H1 (cell line): ENCODE measurements at regions not wholly inside any gene's neighbourhood (a gene's known extent, or its start where the extent isn't known, plus 50 kb on each side); places are given as distances from the start of the nearest gene placed in this dataset.

Experiments
- CTCF ChIA-PET: fragments of 300-600 bp; sonication (Branson Sonifier 250); formaldehyde crosslinking; loops from one replicate; lab custom pipeline; 2021; ENCODE audit not compliant: partially characterized antibody; lab: Charles Lee
- POLR2A ChIA-PET: fragments of 300-600 bp; sonication (Branson Sonifier 250); formaldehyde crosslinking; loops from one replicate; lab custom pipeline; 2021; ENCODE audit warnings: inconsistent platforms; ENCODE audit not compliant: partially characterized antibody; lab: Charles Lee
- DNase-seq, 2 experiments: peaks; one replicate each; pipeline versions ENCODE4 v3.0.0 to v3.0.0-alpha.2; 2010 to 2022; ENCODE audit warnings: low spot score in 2 of 2, low read depth in 1 of 2, mixed read lengths in 1 of 2
- FAIRE-seq: peaks from 2 replicates; lab custom pipeline; 2011; peaks lifted over from hg19 to GRCh38; lab: Jason Lieb, UNC
- H2AFZ ChIP-seq: 2 replicates; pipeline ENCODE4 v1.8.1; 2012; ENCODE audit warnings: low read length, inconsistent platforms
- H2AK5ac ChIP-seq: 2 replicates; pipeline ENCODE4 v1.6.1; 2013; ENCODE audit warnings: low read depth, low read length
- H2BK120ac ChIP-seq: replicated peaks from 2 replicates; pipeline ENCODE3; 2013; ENCODE audit warnings: low read depth, low read length, inconsistent platforms
- H2BK12ac ChIP-seq: 2 replicates; pipeline ENCODE4 v1.6.1; 2013; ENCODE audit warnings: low read depth, low read length
- H2BK15ac ChIP-seq: 2 replicates; pipeline ENCODE4 v1.6.1; 2013; ENCODE audit warnings: low read length
- H2BK20ac ChIP-seq: 2 replicates; pipeline ENCODE4 v1.6.1; 2013; ENCODE audit warnings: low read length
- H2BK5ac ChIP-seq: 2 replicates; pipeline ENCODE4 v1.6.1; 2013; ENCODE audit warnings: low read depth, low read length
- H3K14ac ChIP-seq: 2 replicates; pipeline ENCODE4 v1.6.1; 2013; ENCODE audit warnings: inconsistent platforms; ENCODE audit not compliant: insufficient read length
- H3K18ac ChIP-seq: 2 replicates; pipeline ENCODE4 v1.6.1; 2013; ENCODE audit warnings: low read length; ENCODE audit errors: extremely low read depth
- H3K23ac ChIP-seq: 2 replicates; pipeline ENCODE4 v1.6.1; 2013; ENCODE audit warnings: inconsistent platforms; ENCODE audit not compliant: insufficient read length
- H3K23me2 ChIP-seq: 2 replicates; pipeline ENCODE4 v1.6.1; 2013; ENCODE audit warnings: low read depth, low read length
- H3K27ac ChIP-seq: 2 replicates; pipeline ENCODE4 v1.6.1; 2011; ENCODE audit warnings: low read depth, low read length, inconsistent platforms
- H3K27me3 ChIP-seq, 4 experiments: replicated peaks in 1 of 4; 1 replicate in 1 of 4; 2 replicates in 3 of 4; pipeline versions ENCODE4 v1.6.1 to v1.8.1; 2011 to 2013; ENCODE audit warnings: low read length in 3 of 4, mild to moderate bottlenecking in 3 of 4, inconsistent platforms in 2 of 4, mixed read lengths in 2 of 4, moderate library complexity in 1 of 4; ENCODE audit not compliant: control insufficient read depth in 3 of 4, insufficient read depth in 3 of 4; ENCODE audit errors: extremely low read depth in 1 of 4
- H3K36me3 ChIP-seq, 4 experiments: 2 replicates each; pipeline versions ENCODE4 v1.6.1 to v1.8.1; 2011 to 2013; ENCODE audit warnings: mild to moderate bottlenecking in 4 of 4, low read length in 3 of 4, moderate library complexity in 2 of 4, control low read depth in 1 of 4, inconsistent platforms in 1 of 4; ENCODE audit not compliant: insufficient read depth in 4 of 4, control insufficient read depth in 2 of 4
- H3K4ac ChIP-seq: replicated peaks from 2 replicates; pipeline ENCODE3; 2013; ENCODE audit warnings: low read length, low read depth, mixed read lengths, inconsistent platforms; ENCODE audit not compliant: insufficient read length
- H3K4me1 ChIP-seq, 4 experiments: replicated peaks in 1 of 4; 1 replicate in 1 of 4; 2 replicates in 3 of 4; pipeline versions ENCODE4 v1.6.1 to v1.8.1; 2011 to 2013; ENCODE audit warnings: low read length in 3 of 4, inconsistent platforms in 2 of 4, mixed read lengths in 1 of 4; ENCODE audit not compliant: insufficient read depth in 4 of 4, control insufficient read depth in 3 of 4
- H3K4me2 ChIP-seq, 2 experiments: 2 replicates each; pipeline versions ENCODE4 v1.6.1 to v1.8.1; 2011 to 2013; ENCODE audit warnings: low read depth in 2 of 2, low read length in 2 of 2, control low read depth in 1 of 2, inconsistent platforms in 1 of 2, mild to moderate bottlenecking in 1 of 2; ENCODE audit not compliant: insufficient read depth in 1 of 2
- H3K4me3 ChIP-seq, 4 experiments: fragments of 200-600, 300-600 bp in 1 of 4; sonication (generic), shearing (Covaris generic), sonication (Bioruptor Twin) in 1 of 4; 2 replicates each; pipeline versions ENCODE4 v1.5.1 to v1.8.1; 2011 to 2016; ENCODE audit warnings: low read length in 4 of 4, low read depth in 3 of 4, control low read depth in 2 of 4, inconsistent platforms in 2 of 4, mild to moderate bottlenecking in 2 of 4, mixed read lengths in 1 of 4, moderate library complexity in 1 of 4; ENCODE audit not compliant: insufficient read depth in 2 of 4; ENCODE audit errors: extremely low read depth in 1 of 4
- H3K56ac ChIP-seq: replicated peaks from 2 replicates; pipeline ENCODE3; 2013; ENCODE audit warnings: low read depth, mild to moderate bottlenecking, mixed read lengths, low read length, inconsistent platforms; ENCODE audit not compliant: insufficient read length
- H3K79me1 ChIP-seq: 2 replicates; pipeline ENCODE4 v1.6.1; 2013; ENCODE audit warnings: low read depth, low read length, control low read depth
- H3K79me2 ChIP-seq, 2 experiments: 2 replicates each; pipeline versions ENCODE4 v1.6.1 to v1.8.1; 2012 to 2013; ENCODE audit warnings: low read length in 2 of 2, mild to moderate bottlenecking in 2 of 2, inconsistent platforms in 1 of 2; ENCODE audit not compliant: insufficient read depth in 2 of 2, control insufficient read depth in 1 of 2
- H3K9ac ChIP-seq, 4 experiments: replicated peaks in 1 of 4; 1 replicate in 1 of 4; 2 replicates in 3 of 4; pipeline versions ENCODE4 v1.6.1 to v1.8.1; 2011 to 2013; ENCODE audit warnings: low read depth in 3 of 4, low read length in 3 of 4, control low read depth in 2 of 4, mild to moderate bottlenecking in 2 of 4, moderate library complexity in 2 of 4, inconsistent platforms in 1 of 4; ENCODE audit errors: extremely low read depth in 1 of 4
- H3K9me3 ChIP-seq, 2 experiments: 2 replicates each; pipeline versions ENCODE4 v1.6.1 to v1.8.1; 2012 to 2013; ENCODE audit warnings: mild to moderate bottlenecking in 2 of 2, moderate library complexity in 2 of 2, control low read depth in 1 of 2, inconsistent platforms in 1 of 2, low read depth in 1 of 2, low read length in 1 of 2, mixed read lengths in 1 of 2; ENCODE audit not compliant: insufficient read depth in 2 of 2
- H4K20me1 ChIP-seq, 2 experiments: replicated peaks in 1 of 2; 2 replicates each; pipeline versions ENCODE3 to v1.8.1; 2011 to 2013; ENCODE audit warnings: inconsistent platforms in 2 of 2, low read length in 2 of 2, mild to moderate bottlenecking in 1 of 2; ENCODE audit not compliant: insufficient read depth in 2 of 2, control insufficient read depth in 1 of 2
- H4K5ac ChIP-seq: 2 replicates; pipeline ENCODE4 v1.6.1; 2013; ENCODE audit warnings: low read length, low read depth, mixed read lengths, inconsistent platforms; ENCODE audit not compliant: insufficient read length
- H4K8ac ChIP-seq: 2 replicates; pipeline ENCODE4 v1.8.0; 2013; ENCODE audit warnings: mild to moderate bottlenecking, moderate library complexity, low read length, inconsistent platforms; ENCODE audit not compliant: insufficient read depth; ENCODE audit errors: extremely low read depth
- H4K91ac ChIP-seq: replicated peaks from 2 replicates; pipeline ENCODE3; 2013; ENCODE audit warnings: low read length, mixed read lengths, inconsistent platforms; ENCODE audit not compliant: insufficient read length
- POLR2AphosphoS5 ChIP-seq: IDR thresholded peaks from 2 replicates; pipeline ENCODE4 v1.6.1; 2011; ENCODE audit warnings: low read depth, low read length
- TCF12 ChIP-seq: IDR thresholded peaks from 2 replicates; pipeline ENCODE4 v1.6.1; 2011; ENCODE audit warnings: low read depth, mild to moderate bottlenecking, low read length
- WGBS, 2 experiments: shearing (Covaris generic) in 1 of 2; methylation state at CpG; one replicate each; pipeline versions ENCODE4 v1.1.6 to v1.1.7; 2013 to 2015; ENCODE audit warnings: low lambda C conversion rate in 2 of 2, mixed read lengths in 2 of 2, inconsistent platforms in 1 of 2, low coverage in 1 of 2, missing lambda C conversion rate in 1 of 2; ENCODE audit not compliant: insufficient replicate concordance in 2 of 2, insufficient coverage in 1 of 2, insufficient read length in 1 of 2; ENCODE audit errors: extremely low coverage in 1 of 2, missing lambda C conversion rate in 1 of 2; 5-methylcytosine and 5-hydroxymethylcytosine counted together

- Histone ChIP-seq H2BK15ac (no peak overlapping the region), H3K9ac (no peak overlapping the region), H3K27me3 (no peaks in the 10 kb centered on the region), H4K20me1 (no peaks in the 10 kb centered on the region), H2BK5ac (no peak overlapping the region), H2BK12ac (no peak overlapping the region), H3K4me1 (no peaks in the 10 kb centered on the region), H3K18ac (no peak overlapping the region), H3K9me3 (no peaks in the 10 kb centered on the region), H3K79me2 (no peaks in the 10 kb centered on the region), H3K4ac (no peak overlapping the region), H3K36me3 (no peaks in the 10 kb centered on the region), H3K4me2 (no peak overlapping the region), H3K14ac (no peak overlapping the region), H2BK20ac (no peak overlapping the region), H3K23ac (no peak overlapping the region), H3K4me3 (no peak overlapping the region), H2AK5ac (no peak overlapping the region), H4K91ac (no peak overlapping the region), H4K5ac (no peak overlapping the region), H3K23me2 (no peaks in the 10 kb centered on the region), H3K79me1 (no peaks in the 10 kb centered on the region), H3K27ac (no peak overlapping the region), H3K56ac (no peak overlapping the region), H4K8ac (no peak overlapping the region), H2BK120ac (no peak overlapping the region), H2AFZ (no peak overlapping the region)
- TF ChIP-seq TCF12 (no peak), POLR2AphosphoS5 (no peak)
- ChIA-PET CTCF (interaction anchor here (1.0 kb wide), 1 partner anchor 14 kb away, joined by 3 read pairs; no protein-coding TSS in a partner anchor), POLR2A (no interaction called here)
- WGBS, 2 experiments = 90% methylated on average over 3 of the region's 3 CpGs; no CpG with 5 or more reads in 1 of the 2 experiments
- DNase-seq (no peak), FAIRE-seq (no peak)
Observed at GRCh38 chr11:22078063-22078462, 114.8 kb upstream of the ANO5 start.
